Progenitor cell of endocrine pancreas (in vitro differentiated cells): ENCODE measurements at regions not wholly inside any gene's neighbourhood (a gene's known extent, or its start where the extent isn't known, plus 50 kb on each side); places are given as distances from the start of the nearest gene placed in this dataset.

Experiments
- DNase-seq: peaks from one replicate; pipeline ENCODE4 v3.0.0; 2021; ENCODE audit warnings: low spot score; ENCODE audit not compliant: unreplicated experiment
- H3K27ac Mint-ChIP-seq: 2 replicates; pipeline ENCODE4 v1.8.0; 2021; ENCODE audit warnings: mild to moderate bottlenecking, moderate library complexity, mixed read lengths
- H3K27me3 Mint-ChIP-seq: 2 replicates; pipeline ENCODE4 v1.8.0; 2021; ENCODE audit warnings: mixed read lengths
- H3K36me3 Mint-ChIP-seq: 2 replicates; pipeline ENCODE4 v1.8.0; 2022; ENCODE audit warnings: mixed read lengths; ENCODE audit not compliant: insufficient read depth
- H3K4me1 Mint-ChIP-seq: 2 replicates; pipeline ENCODE4 v1.8.0; 2021; ENCODE audit warnings: low read depth, mixed read lengths
- H3K4me3 Mint-ChIP-seq: 2 replicates; pipeline ENCODE4 v1.8.0; 2021; ENCODE audit warnings: low read depth, mild to moderate bottlenecking, moderate library complexity, mixed read lengths
- H3K9me3 Mint-ChIP-seq: 2 replicates; pipeline ENCODE4 v1.8.0; 2021; ENCODE audit warnings: low read depth, mixed read lengths
- CTCF ChIP-seq: fragments of 200-600 bp; sonication (generic); IDR thresholded peaks from one replicate; pipeline ENCODE4 v1.5.0; 2021; ENCODE audit warnings: antibody characterized with exemption, mild to moderate bottlenecking; ENCODE audit not compliant: unreplicated experiment

GRCh38 chr14:21985081-21985480 is 311.5 kb upstream of the OR4E1 start:
- H3K27me3 Mint-ChIP-seq: peaks cover 40% of the 10 kb centered on the region
- H3K9me3 Mint-ChIP-seq: no peaks in the 10 kb centered on the region
- H3K36me3 Mint-ChIP-seq: no peaks in the 10 kb centered on the region
- H3K4me3 Mint-ChIP-seq: no peak overlapping the region
- no peaks in the 10 kb centered on the region for H3K4me1 Mint-ChIP-seq
- no peak for TF ChIP-seq CTCF
- no peak for DNase-seq
- no peak overlapping the region for H3K27ac Mint-ChIP-seq

GRCh38 chr14:21978999-21979314 is 305.3 kb upstream of the OR4E1 start:
- Mint-ChIP-seq H3K27ac (no peak overlapping the region), H3K4me3 (no peak overlapping the region), H3K9me3 (no peaks in the 10 kb centered on the region), H3K36me3 (no peaks in the 10 kb centered on the region), H3K27me3 (peaks cover 53% of the 10 kb centered on the region), H3K4me1 (no peaks in the 10 kb centered on the region)
- no peak for TF ChIP-seq CTCF
- DNase-seq: no peak

GRCh38 chr14:21978184-21978998 is 304.8 kb upstream of the OR4E1 start:
- Mint-ChIP-seq H3K27ac (no peak overlapping the region), H3K27me3 (peaks cover 57% of the 10 kb centered on the region), H3K4me3 (no peak overlapping the region), H3K36me3 (no peaks in the 10 kb centered on the region), H3K4me1 (no peaks in the 10 kb centered on the region), H3K9me3 (no peaks in the 10 kb centered on the region)
- peak; percentile 35 for DNase-seq
- TF ChIP-seq CTCF: peak; percentile 82

- Mint-ChIP-seq H3K9me3 (no peaks in the 10 kb centered on the region), H3K36me3 (no peaks in the 10 kb centered on the region), H3K4me3 (no peak overlapping the region), H3K4me1 (no peaks in the 10 kb centered on the region), H3K27me3 (peaks cover 83% of the 10 kb centered on the region), H3K27ac (no peak overlapping the region)
- TF ChIP-seq CTCF: no peak
- no peak for DNase-seq
Observed at GRCh38 chr14:21974741-21975140, 301.1 kb upstream of the OR4E1 start.

GRCh38 chr14:21965042-21965441 is 291.4 kb upstream of the OR4E1 start:
- Mint-ChIP-seq H3K4me3 (no peak overlapping the region), H3K4me1 (no peaks in the 10 kb centered on the region), H3K27me3 (peaks cover 22% of the 10 kb centered on the region)

More at GRCh38 chr14:21965042-21965441, 291.4 kb upstream of the OR4E1 start:
- H3K27ac Mint-ChIP-seq: no peak overlapping the region
- H3K9me3 Mint-ChIP-seq: no peaks in the 10 kb centered on the region
- no peaks in the 10 kb centered on the region for H3K36me3 Mint-ChIP-seq
- DNase-seq: no peak
- TF ChIP-seq CTCF: no peak
